Kidney (tissue), 13 donors: ENCODE measurements at regions not wholly inside any gene's neighbourhood (a gene's known extent, or its start where the extent isn't known, plus 50 kb on each side); places are given as distances from the start of the nearest gene placed in this dataset.

Experiments
- DNase-seq, 5 donors: peaks; one replicate each; pipeline ENCODE4 v3.0.0-alpha.2; 2013 to 2020
- FAIRE-seq: peaks from 2 replicates; lab custom pipeline; 2012; peaks lifted over from hg19 to GRCh38; lab: Jason Lieb, UNC
- H3K27ac ChIP-seq, 2 donors: one replicate each; pipeline ENCODE4 v1.7.0; 2013; ENCODE audit warnings: low read depth in 2 of 2, low read length in 2 of 2, inconsistent platforms in 1 of 2
- H3K27me3 ChIP-seq: one replicate; pipeline ENCODE4 v1.7.1; 2013; ENCODE audit warnings: low read length, inconsistent platforms; ENCODE audit not compliant: control insufficient read depth, insufficient read depth
- H3K36me3 ChIP-seq, 3 donors: one replicate each; pipeline versions ENCODE4 v1.7.0 to v1.7.1; 2013; ENCODE audit warnings: low read length in 3 of 3, control low read depth in 1 of 3, inconsistent platforms in 1 of 3; ENCODE audit not compliant: insufficient read depth in 3 of 3, control insufficient read depth in 2 of 3
- H3K4me1 ChIP-seq, 3 donors: one replicate each; pipeline versions ENCODE4 v1.7.0 to v1.7.1; 2013; ENCODE audit warnings: low read length in 3 of 3, inconsistent platforms in 1 of 3, low read depth in 1 of 3; ENCODE audit not compliant: control insufficient read depth in 2 of 3, insufficient read depth in 2 of 3
- H3K4me3 ChIP-seq, 3 donors: one replicate each; pipeline versions ENCODE4 v1.7.0 to v1.8.1; 2013; ENCODE audit warnings: low read length in 3 of 3, control low read depth in 1 of 3, inconsistent platforms in 1 of 3
- H3K9ac ChIP-seq, 3 donors: one replicate each; pipeline versions ENCODE4 v1.7.0 to v1.7.1; 2013; ENCODE audit warnings: low read length in 3 of 3, control low read depth in 1 of 3, inconsistent platforms in 1 of 3
- H3K9me3 ChIP-seq, 3 donors: one replicate each; pipeline versions ENCODE4 v1.7.0 to v1.7.1; 2013; ENCODE audit warnings: low read length in 3 of 3, control low read depth in 1 of 3, inconsistent platforms in 1 of 3; ENCODE audit not compliant: control insufficient read depth in 2 of 3, insufficient read depth in 1 of 3
- intact Hi-C: fragments of 100-400 bp; cut with DNase I; formaldehyde crosslinking; loops from one replicate; pipeline ENCODE4 v1.11.1; 2022
- TF ChIP-seq, protein P1 (sequence below): IDR thresholded peaks from 3 replicates; pipeline ENCODE4 v1.5.1; 2012; ENCODE audit warnings: mild to moderate bottlenecking, moderate library complexity, borderline replicate concordance; ENCODE audit not compliant: insufficient read depth; ENCODE audit errors: extremely low read depth
- donor health status: control.
- donor health status: control.
- donor health status: control.
- donor health status: control.
- donor health status: control.
- donor health status: DM: yes; HTN: yes; CAD: no.
- donor health status: Normal renal cell carcinoma (clear cell type).

DNA sequence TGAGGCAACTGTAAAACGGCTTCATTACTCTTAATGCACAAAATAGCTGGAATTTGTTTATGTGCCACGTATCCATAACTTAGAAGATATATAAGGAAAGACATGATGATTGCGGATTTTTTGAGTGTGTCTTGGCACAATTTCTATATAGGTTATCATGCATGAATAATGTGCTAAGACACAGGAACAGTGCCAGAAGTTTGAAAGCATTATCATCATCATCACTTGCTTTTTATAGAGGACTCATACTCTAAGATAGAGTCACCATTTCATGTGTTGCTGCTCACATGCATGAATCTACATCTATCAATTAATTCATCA is 113.4 kb downstream of the ELOVL4 start:
- H3K27ac ChIP-seq = no peak overlapping the region
- TF ChIP-seq, protein P1, sequence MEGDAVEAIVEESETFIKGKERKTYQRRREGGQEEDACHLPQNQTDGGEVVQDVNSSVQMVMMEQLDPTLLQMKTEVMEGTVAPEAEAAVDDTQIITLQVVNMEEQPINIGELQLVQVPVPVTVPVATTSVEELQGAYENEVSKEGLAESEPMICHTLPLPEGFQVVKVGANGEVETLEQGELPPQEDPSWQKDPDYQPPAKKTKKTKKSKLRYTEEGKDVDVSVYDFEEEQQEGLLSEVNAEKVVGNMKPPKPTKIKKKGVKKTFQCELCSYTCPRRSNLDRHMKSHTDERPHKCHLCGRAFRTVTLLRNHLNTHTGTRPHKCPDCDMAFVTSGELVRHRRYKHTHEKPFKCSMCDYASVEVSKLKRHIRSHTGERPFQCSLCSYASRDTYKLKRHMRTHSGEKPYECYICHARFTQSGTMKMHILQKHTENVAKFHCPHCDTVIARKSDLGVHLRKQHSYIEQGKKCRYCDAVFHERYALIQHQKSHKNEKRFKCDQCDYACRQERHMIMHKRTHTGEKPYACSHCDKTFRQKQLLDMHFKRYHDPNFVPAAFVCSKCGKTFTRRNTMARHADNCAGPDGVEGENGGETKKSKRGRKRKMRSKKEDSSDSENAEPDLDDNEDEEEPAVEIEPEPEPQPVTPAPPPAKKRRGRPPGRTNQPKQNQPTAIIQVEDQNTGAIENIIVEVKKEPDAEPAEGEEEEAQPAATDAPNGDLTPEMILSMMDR = no peak
- no peak for DNase-seq
- H3K9ac ChIP-seq = no peak overlapping the region
- intact Hi-C loops = no loop called here
- no peak for FAIRE-seq
- H3K36me3 ChIP-seq = no peaks in the 10 kb centered on the region
- no peaks in the 10 kb centered on the region for H3K9me3 ChIP-seq
- no peaks in the 10 kb centered on the region for H3K4me1 ChIP-seq
- no peaks in the 10 kb centered on the region for H3K27me3 ChIP-seq
- H3K4me3 ChIP-seq = no peak overlapping the region

DNA sequence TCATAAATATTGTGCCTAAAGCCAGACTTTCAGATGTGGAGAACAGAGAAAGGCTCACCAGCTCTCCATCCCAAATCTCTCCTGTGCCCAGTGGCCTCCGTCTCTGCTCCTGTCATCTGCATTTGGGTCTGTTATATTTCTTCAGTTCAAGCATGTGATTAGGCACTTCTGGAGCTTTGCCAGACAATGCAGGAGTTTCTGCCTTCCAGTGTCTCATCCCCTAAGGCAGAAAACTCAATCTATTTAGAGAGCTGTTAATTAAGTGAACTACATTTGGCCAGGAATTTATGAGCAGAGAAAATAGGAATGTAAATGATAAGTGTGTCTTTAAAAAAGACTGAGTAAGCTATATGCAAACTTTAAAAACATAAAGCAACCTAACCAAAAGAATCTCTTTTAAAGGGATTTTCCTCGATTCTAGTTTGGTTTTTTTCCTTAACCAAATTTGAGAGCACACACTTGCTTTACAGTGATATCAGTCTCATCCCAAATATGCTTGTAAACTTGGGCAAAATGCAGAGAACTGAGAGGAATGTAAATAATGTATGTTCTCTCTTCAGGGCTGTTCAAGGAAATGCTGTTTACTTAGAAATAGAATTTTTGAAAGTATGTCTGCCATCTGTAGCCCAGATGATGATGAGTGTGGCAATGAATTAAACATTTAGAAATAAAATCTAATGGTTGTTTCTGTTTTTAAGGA is 113.9 kb downstream of the ELOVL4 start:
- DNase-seq = peak in 1 of 5 donors; percentile 9
- TF ChIP-seq, protein P1 = no peak
- intact Hi-C loops = no loop called here
- Histone ChIP-seq H3K27ac (no peak overlapping the region), H3K9me3 (no peaks in the 10 kb centered on the region), H3K27me3 (no peaks in the 10 kb centered on the region), H3K9ac (no peak overlapping the region), H3K36me3 (no peaks in the 10 kb centered on the region), H3K4me1 (no peaks in the 10 kb centered on the region), H3K4me3 (no peak overlapping the region)
- FAIRE-seq = no peak

DNA sequence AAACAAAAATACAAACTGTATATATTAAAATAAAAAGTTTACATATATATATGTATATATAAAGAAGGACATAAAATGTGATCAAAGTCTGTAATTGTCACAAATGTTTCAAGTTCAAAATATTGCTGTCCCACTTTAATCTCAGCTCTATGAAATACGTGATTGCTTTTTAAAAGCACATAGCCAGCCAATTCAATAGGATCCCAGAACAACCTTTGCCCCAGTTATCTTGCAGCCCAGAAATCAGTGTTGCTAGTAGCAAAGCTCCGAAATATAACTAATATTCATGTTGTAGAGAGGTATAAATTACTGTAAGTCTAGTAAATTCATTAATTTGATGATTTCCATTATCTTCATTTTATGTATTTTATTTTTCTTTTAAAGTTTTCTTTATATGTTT is 114.6 kb downstream of the ELOVL4 start:
- Histone ChIP-seq H3K9ac (no peak overlapping the region), H3K27ac (no peak overlapping the region), H3K9me3 (no peaks in the 10 kb centered on the region), H3K36me3 (no peaks in the 10 kb centered on the region), H3K27me3 (no peaks in the 10 kb centered on the region), H3K4me1 (no peaks in the 10 kb centered on the region), H3K4me3 (no peak overlapping the region)
- DNase-seq = no peak
- FAIRE-seq = no peak
- TF ChIP-seq, protein P1 = no peak
- intact Hi-C loops = no loop called here

DNA sequence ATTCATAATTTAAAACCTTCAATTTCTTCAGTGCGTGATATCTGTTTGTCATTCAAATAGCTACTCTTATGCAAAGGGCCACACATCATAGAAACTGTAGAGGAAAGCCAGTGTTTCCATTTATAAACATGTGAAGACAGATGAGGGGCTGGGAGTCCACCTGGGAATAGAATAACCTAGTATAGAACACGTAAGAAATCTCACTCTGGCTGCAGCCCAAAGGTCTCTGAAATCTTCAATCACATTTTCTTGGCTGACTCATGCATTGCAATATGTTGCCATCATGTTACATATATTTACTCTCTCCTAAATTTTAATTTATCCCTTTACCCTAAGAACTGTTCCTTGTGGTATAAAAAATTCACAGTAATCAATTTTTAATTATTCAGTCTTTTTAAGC is 123.2 kb downstream of the ELOVL4 start:
- DNase-seq = no peak
- no peaks in the 10 kb centered on the region for H3K9me3 ChIP-seq
- no peak overlapping the region for H3K9ac ChIP-seq
- no peak for FAIRE-seq
- intact Hi-C loops = no loop called here
- no peak overlapping the region for H3K27ac ChIP-seq
- H3K36me3 ChIP-seq = no peaks in the 10 kb centered on the region
- TF ChIP-seq, protein P1 = no peak
- H3K4me1 ChIP-seq = no peaks in the 10 kb centered on the region
- no peaks in the 10 kb centered on the region for H3K27me3 ChIP-seq
- no peak overlapping the region for H3K4me3 ChIP-seq
